ENCODE measurements at regions not wholly inside any gene's neighbourhood (a gene's known extent, or its start where the extent isn't known, plus 50 kb on each side); places are given as distances from the start of the nearest gene placed in this dataset.

DNA sequence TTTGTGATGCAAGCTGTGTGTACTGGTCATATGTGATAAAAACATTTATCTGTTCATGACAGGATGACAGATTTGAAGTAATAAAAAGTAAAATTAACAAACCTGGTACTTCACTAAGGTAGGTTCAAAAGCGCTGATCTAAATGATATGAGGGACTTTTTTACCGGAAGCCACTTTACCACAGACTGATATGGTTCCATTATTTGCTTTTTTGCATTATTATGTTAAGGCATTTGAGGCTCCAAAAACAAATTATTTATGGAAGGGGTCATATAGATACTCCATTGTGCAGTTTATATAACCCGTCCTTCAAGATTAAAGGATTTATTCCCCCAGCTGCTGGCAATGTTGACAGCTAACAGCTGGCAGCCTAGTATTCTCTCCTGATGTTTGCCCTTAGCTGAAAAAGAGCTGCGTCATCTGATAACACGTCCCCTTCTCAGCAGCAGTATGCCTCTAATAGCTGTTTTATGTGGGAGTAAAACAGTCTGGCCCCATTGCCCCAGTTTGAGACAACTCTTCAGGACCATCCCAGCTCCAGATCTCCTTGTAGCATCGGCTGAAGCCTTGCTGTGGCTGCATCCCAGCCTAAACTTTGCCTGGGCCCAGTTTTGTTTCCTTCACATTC is 84.8 kb upstream of the XIRP2 start:
- Mint-ChIP-seq H3K9me3 (ENCODE audit: unreplicated experiment) (no peaks in the 10 kb centered on the region), H3K4me1 (ENCODE audit: low read depth, unreplicated experiment) (no peaks in the 10 kb centered on the region), H3K27me3 (ENCODE audit: unreplicated experiment) (no peaks in the 10 kb centered on the region), H3K4me3 (ENCODE audit: unreplicated experiment) (no peak overlapping the region), H3K36me3 (ENCODE audit: unreplicated experiment) (no peaks in the 10 kb centered on the region), H3K27ac (ENCODE audit: unreplicated experiment) (no peak overlapping the region)
- no peak for DNase-seq
- TF ChIP-seq, protein P1, sequence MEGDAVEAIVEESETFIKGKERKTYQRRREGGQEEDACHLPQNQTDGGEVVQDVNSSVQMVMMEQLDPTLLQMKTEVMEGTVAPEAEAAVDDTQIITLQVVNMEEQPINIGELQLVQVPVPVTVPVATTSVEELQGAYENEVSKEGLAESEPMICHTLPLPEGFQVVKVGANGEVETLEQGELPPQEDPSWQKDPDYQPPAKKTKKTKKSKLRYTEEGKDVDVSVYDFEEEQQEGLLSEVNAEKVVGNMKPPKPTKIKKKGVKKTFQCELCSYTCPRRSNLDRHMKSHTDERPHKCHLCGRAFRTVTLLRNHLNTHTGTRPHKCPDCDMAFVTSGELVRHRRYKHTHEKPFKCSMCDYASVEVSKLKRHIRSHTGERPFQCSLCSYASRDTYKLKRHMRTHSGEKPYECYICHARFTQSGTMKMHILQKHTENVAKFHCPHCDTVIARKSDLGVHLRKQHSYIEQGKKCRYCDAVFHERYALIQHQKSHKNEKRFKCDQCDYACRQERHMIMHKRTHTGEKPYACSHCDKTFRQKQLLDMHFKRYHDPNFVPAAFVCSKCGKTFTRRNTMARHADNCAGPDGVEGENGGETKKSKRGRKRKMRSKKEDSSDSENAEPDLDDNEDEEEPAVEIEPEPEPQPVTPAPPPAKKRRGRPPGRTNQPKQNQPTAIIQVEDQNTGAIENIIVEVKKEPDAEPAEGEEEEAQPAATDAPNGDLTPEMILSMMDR (IDR thresholded peaks at IDR 0.05; ENCODE audit: partially characterized antibody, unreplicated experiment), result no peak

GRCh38 chr2:166802475-166802874 is 85.8 kb upstream of the XIRP2 start:
- DNase-seq, result no peak
- TF ChIP-seq, protein P1 (IDR thresholded peaks at IDR 0.05; ENCODE audit: partially characterized antibody, unreplicated experiment), result no peak
- Mint-ChIP-seq H3K36me3 (ENCODE audit: unreplicated experiment) (no peaks in the 10 kb centered on the region), H3K4me3 (ENCODE audit: unreplicated experiment) (no peak overlapping the region), H3K9me3 (ENCODE audit: unreplicated experiment) (no peaks in the 10 kb centered on the region), H3K27ac (ENCODE audit: unreplicated experiment) (no peak overlapping the region), H3K27me3 (ENCODE audit: unreplicated experiment) (no peaks in the 10 kb centered on the region), H3K4me1 (ENCODE audit: low read depth, unreplicated experiment) (no peaks in the 10 kb centered on the region)

DNA sequence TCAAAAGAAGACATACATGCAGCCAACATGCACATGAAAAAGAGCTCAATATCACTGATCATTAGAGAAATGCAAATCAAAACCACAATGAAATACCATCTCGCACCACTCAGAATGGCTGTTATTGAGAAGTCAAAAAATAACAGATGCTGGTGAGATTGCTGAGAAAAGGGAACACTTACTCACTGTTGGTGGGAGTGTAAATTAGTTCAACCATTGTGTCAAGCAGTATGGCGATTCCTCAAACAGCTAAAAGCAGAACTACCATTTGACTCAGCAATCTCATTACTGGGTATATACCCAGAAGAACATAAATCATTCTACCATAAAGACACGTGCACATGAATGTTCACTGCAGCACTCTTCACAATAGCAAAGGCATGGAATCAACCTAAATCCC is 95.5 kb upstream of the XIRP2 start:
- Mint-ChIP-seq H3K9me3 (ENCODE audit: unreplicated experiment) (peaks cover 4% of the 10 kb centered on the region), H3K27me3 (ENCODE audit: unreplicated experiment) (no peaks in the 10 kb centered on the region), H3K36me3 (ENCODE audit: unreplicated experiment) (no peaks in the 10 kb centered on the region), H3K4me3 (ENCODE audit: unreplicated experiment) (no peak overlapping the region), H3K4me1 (ENCODE audit: low read depth, unreplicated experiment) (no peaks in the 10 kb centered on the region), H3K27ac (ENCODE audit: unreplicated experiment) (no peak overlapping the region)
- DNase-seq, result no peak
- TF ChIP-seq, protein P1 (IDR thresholded peaks at IDR 0.05; ENCODE audit: partially characterized antibody, unreplicated experiment), result no peak

- DNase-seq, result no peak
- TF ChIP-seq, protein P1 (IDR thresholded peaks at IDR 0.05; ENCODE audit: partially characterized antibody, unreplicated experiment), result no peak
- Mint-ChIP-seq H3K4me1 (ENCODE audit: low read depth, unreplicated experiment) (peaks cover 7% of the 10 kb centered on the region), H3K27ac (ENCODE audit: unreplicated experiment) (no peak overlapping the region), H3K27me3 (ENCODE audit: unreplicated experiment) (no peaks in the 10 kb centered on the region), H3K9me3 (ENCODE audit: unreplicated experiment) (peaks cover 2% of the 10 kb centered on the region), H3K4me3 (ENCODE audit: unreplicated experiment) (no peak overlapping the region), H3K36me3 (ENCODE audit: unreplicated experiment) (no peaks in the 10 kb centered on the region)
Observed at GRCh38 chr2:166786707-166787106, 101.6 kb upstream of the XIRP2 start.

DNA sequence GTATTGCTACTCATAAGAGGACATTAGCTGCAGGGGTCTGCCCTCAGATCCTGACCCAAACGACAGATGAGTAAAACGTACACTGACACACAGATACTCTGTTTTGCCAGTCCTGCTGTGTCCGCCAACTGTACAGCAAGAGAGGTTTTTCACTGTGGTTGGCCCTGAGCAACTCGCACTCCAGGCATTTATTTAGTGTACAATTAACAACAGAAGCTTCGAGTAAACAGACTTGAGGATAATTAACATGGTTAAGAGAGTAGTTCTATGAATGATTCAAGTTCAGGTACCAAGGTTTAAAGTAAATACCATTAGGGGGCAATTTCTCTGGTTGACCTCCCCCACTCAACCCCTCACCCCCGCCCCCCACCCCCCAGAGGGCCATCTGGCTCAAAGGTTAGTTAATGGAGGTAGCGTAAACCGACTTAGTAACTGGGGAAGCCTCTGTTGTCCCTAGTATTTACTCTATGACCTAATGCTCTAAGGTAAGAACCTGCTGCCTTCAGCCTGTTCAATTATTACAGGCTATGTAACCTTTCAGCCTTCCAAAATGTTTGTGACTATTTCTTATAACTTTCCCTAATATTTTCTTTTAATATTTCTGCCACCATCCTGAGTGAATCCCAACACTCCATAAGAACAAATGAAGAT is 103.9 kb upstream of the XIRP2 start:
- TF ChIP-seq, protein P1 (IDR thresholded peaks at IDR 0.05; ENCODE audit: partially characterized antibody, unreplicated experiment), result no peak
- Mint-ChIP-seq H3K4me1 (ENCODE audit: low read depth, unreplicated experiment) (peaks cover 7% of the 10 kb centered on the region), H3K9me3 (ENCODE audit: unreplicated experiment) (peaks cover 2% of the 10 kb centered on the region), H3K27me3 (ENCODE audit: unreplicated experiment) (no peaks in the 10 kb centered on the region), H3K4me3 (ENCODE audit: unreplicated experiment) (no peak overlapping the region), H3K27ac (ENCODE audit: unreplicated experiment) (peak overlapping the region; percentile 34), H3K36me3 (ENCODE audit: unreplicated experiment) (no peaks in the 10 kb centered on the region)
- DNase-seq, result no peak
